22Rv1 (cell line): ENCODE measurements at regions not wholly inside any gene's neighbourhood (a gene's known extent, or its start where the extent isn't known, plus 50 kb on each side); places are given as distances from the start of the nearest gene placed in this dataset.

ENCODE experiments used
- H3K27ac ChIP-seq: fragments of 450-650 bp; 2 replicates; pipeline ENCODE4 v1.5.1; 2017
- CTCF ChIP-seq: fragments of 450-650 bp; IDR thresholded peaks from 2 replicates; pipeline ENCODE4 v1.5.1; 2017; ENCODE audit warnings: mild to moderate bottlenecking
- ZFX ChIP-seq: fragments of 450-650 bp; IDR thresholded peaks from 2 replicates; pipeline ENCODE4 v1.6.1; 2017; ENCODE audit warnings: antibody characterized with exemption, borderline replicate concordance

GRCh38 chr12:123085730-123086487 lies 65.0 kb downstream of the PITPNM2 start:
- no peak for TF ChIP-seq ZFX
- no peak for TF ChIP-seq CTCF

GRCh38 chr12:123085066-123085465 lies 65.8 kb downstream of the PITPNM2 start:
- TF ChIP-seq ZFX (no peak), CTCF (no peak)
- H3K27ac ChIP-seq = no peak overlapping the region

More at GRCh38 chr12:123085730-123086487, 65.0 kb downstream of the PITPNM2 start:
- H3K27ac ChIP-seq = no peak overlapping the region

- TF ChIP-seq ZFX (no peak), CTCF (no peak)
- H3K27ac ChIP-seq = no peak overlapping the region
Measured at GRCh38 chr12:123083661-123084571, 67.0 kb downstream of the PITPNM2 start.

- no peak overlapping the region for H3K27ac ChIP-seq
- TF ChIP-seq ZFX = no peak
- TF ChIP-seq CTCF = no peak
Measured at GRCh38 chr12:123080634-123081033, 70.3 kb downstream of the PITPNM2 start.

- no peak for TF ChIP-seq CTCF
- TF ChIP-seq ZFX = no peak
- no peak overlapping the region for H3K27ac ChIP-seq
Measured at GRCh38 chr12:123078531-123079155, 72.2 kb downstream of the PITPNM2 start.

GRCh38 chr12:123078120-123078465 lies 72.8 kb downstream of the PITPNM2 start:
- TF ChIP-seq ZFX (no peak), CTCF (no peak)
- no peak overlapping the region for H3K27ac ChIP-seq
